K562 (cell line): ENCODE measurements at regions not wholly inside any gene's neighbourhood (a gene's known extent, or its start where the extent isn't known, plus 50 kb on each side); places are given as distances from the start of the nearest gene placed in this dataset.

Experiments
- DDX20 ChIP-seq: fragments of 450-650 bp; IDR thresholded peaks from 2 replicates; pipeline ENCODE4 v1.6.1; 2016; ENCODE audit warnings: missing genetic modification characterization, low read depth, mild to moderate bottlenecking, missing compliant biosample characterization, moderate library complexity
- E2F6 ChIP-seq, 2 experiments: IDR thresholded peaks; 2 replicates each; pipeline ENCODE4 v1.6.1; 2011; ENCODE audit warnings: borderline replicate concordance in 1 of 2, control low read depth in 1 of 2, low read depth in 1 of 2, low read length in 1 of 2, mild to moderate bottlenecking in 1 of 2, mixed read lengths in 1 of 2, moderate library complexity in 1 of 2; ENCODE audit not compliant: insufficient read depth in 1 of 2, insufficient read length in 1 of 2, poor library complexity in 1 of 2, severe bottlenecking in 1 of 2; ENCODE audit errors: extremely low read depth in 1 of 2
- ELF2 ChIP-seq: fragments of 250-450 bp; sonication (Bioruptor Pico); IDR thresholded peaks from 2 replicates; pipeline ENCODE4 v1.5.0; 2021; ENCODE audit warnings: mild to moderate bottlenecking
- FOS ChIP-seq: IDR thresholded peaks from 3 replicates; pipeline ENCODE4 v1.6.1; 2011; ENCODE audit not compliant: insufficient read length; ENCODE audit errors: extremely low read depth
- IFI16 ChIP-seq: fragments of 250-450 bp; sonication (Bioruptor Pico); IDR thresholded peaks from 2 replicates; pipeline ENCODE4 v2.1.2; 2022; ENCODE audit warnings: mild to moderate bottlenecking, inconsistent platforms
- KAT8 ChIP-seq: fragments of 450-650 bp; IDR thresholded peaks from 2 replicates; pipeline ENCODE4 v1.6.1; 2016; ENCODE audit warnings: low read depth, mild to moderate bottlenecking
- LARP7 ChIP-seq: fragments of 450-650 bp; IDR thresholded peaks from 2 replicates; pipeline ENCODE4 v1.6.1; 2016
- NCOR1 ChIP-seq: fragments of 450-650 bp; IDR thresholded peaks from 2 replicates; pipeline ENCODE4 v1.6.1; 2016; ENCODE audit warnings: mild to moderate bottlenecking, moderate library complexity
- PKNOX1 ChIP-seq: fragments of 450-650 bp; IDR thresholded peaks from 2 replicates; pipeline ENCODE4 v1.6.1; 2016
- SMARCE1 ChIP-seq: fragments of 450-650 bp; IDR thresholded peaks from 2 replicates; pipeline ENCODE4 v1.7.1; 2016; ENCODE audit warnings: mild to moderate bottlenecking
- TAF1 ChIP-seq: IDR thresholded peaks from 2 replicates; pipeline ENCODE4 v1.6.1; 2011; ENCODE audit warnings: mild to moderate bottlenecking, low read length, moderate library complexity; ENCODE audit not compliant: insufficient read depth, control insufficient read depth, severe bottlenecking; ENCODE audit errors: extremely low read depth
- TRIM24 ChIP-seq, 2 experiments: fragments of 450-650 bp; IDR thresholded peaks; 2 replicates each; pipeline ENCODE4 v1.6.1; 2016
- TRIM28 ChIP-seq: fragments of 450-650 bp; IDR thresholded peaks from 2 replicates; pipeline ENCODE4 v1.6.1; 2017
- ZKSCAN1 ChIP-seq: fragments of 150-350 bp; IDR thresholded peaks from 2 replicates; pipeline ENCODE4 v1.6.1; 2016; ENCODE audit warnings: low read depth, low read length
- ZNF212 ChIP-seq: fragments of 450-650 bp; formaldehyde crosslinking; IDR thresholded peaks from 2 replicates; pipeline ENCODE4 v1.4.0; 2020; ENCODE audit warnings: mild to moderate bottlenecking
- ZNF766 ChIP-seq: fragments of 200-800 bp; sonication (Bioruptor generic); conservative IDR thresholded peaks from 2 replicates; pipeline ENCODE4 v1.6.1; 2016; ENCODE audit warnings: missing genetic modification characterization, missing compliant biosample characterization
- TF ChIP-seq, protein P1 (sequence below): fragments of 250-450 bp; sonication (Bioruptor Pico); IDR thresholded peaks from 2 replicates; pipeline ENCODE4 v1.8.0; 2022; ENCODE audit warnings: moderate library complexity, mild to moderate bottlenecking, inconsistent platforms
- TF ChIP-seq, protein P2 (sequence below): fragments of 250-450 bp; sonication (Bioruptor Pico); IDR thresholded peaks from 2 replicates; pipeline ENCODE4 v1.4.0; 2020; ENCODE audit warnings: mild to moderate bottlenecking, moderate library complexity
- TF ChIP-seq, protein P3 (sequence below): sonication (generic); formaldehyde crosslinking; IDR thresholded peaks from 2 replicates; pipeline ENCODE4 v1.8.1; 2023; ENCODE audit warnings: mild to moderate bottlenecking, missing genetic modification reagents, moderate library complexity
- TF ChIP-seq, protein P4 (sequence below): fragments of 250-450 bp; sonication (Bioruptor Pico); IDR thresholded peaks from 2 replicates; pipeline ENCODE4 v1.9.0; 2021; ENCODE audit warnings: mild to moderate bottlenecking

- TF ChIP-seq DDX20 (tag), result no peak
- TF ChIP-seq SMARCE1, result peak; percentile 89
- peak; percentile 31; the same call in 1 of the 2 replicates for TF ChIP-seq NCOR1
- TF ChIP-seq KAT8, result no peak
- TF ChIP-seq TRIM24 (IDR thresholded peaks at IDR 0.05), result peak; percentile 69 to 83
- TF ChIP-seq IFI16, result no peak
- TF ChIP-seq PKNOX1, result peak; percentile 84
- TF ChIP-seq TRIM28, result 0 out of 2 replicates have a peak, but pooled peaks have one; percentile 54
- TF ChIP-seq, protein P1, sequence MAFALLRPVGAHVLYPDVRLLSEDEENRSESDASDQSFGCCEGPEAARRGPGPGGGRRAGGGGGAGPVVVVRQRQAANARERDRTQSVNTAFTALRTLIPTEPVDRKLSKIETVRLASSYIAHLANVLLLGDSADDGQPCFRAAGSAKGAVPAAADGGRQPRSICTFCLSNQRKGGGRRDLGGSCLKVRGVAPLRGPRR, result no peak
- TF ChIP-seq ELF2 (CRISPR knock-in tag), result no peak
- 0 out of 2 replicates have a peak, but pooled peaks have one; percentile 29 for TF ChIP-seq ZKSCAN1
- TF ChIP-seq, protein P2, sequence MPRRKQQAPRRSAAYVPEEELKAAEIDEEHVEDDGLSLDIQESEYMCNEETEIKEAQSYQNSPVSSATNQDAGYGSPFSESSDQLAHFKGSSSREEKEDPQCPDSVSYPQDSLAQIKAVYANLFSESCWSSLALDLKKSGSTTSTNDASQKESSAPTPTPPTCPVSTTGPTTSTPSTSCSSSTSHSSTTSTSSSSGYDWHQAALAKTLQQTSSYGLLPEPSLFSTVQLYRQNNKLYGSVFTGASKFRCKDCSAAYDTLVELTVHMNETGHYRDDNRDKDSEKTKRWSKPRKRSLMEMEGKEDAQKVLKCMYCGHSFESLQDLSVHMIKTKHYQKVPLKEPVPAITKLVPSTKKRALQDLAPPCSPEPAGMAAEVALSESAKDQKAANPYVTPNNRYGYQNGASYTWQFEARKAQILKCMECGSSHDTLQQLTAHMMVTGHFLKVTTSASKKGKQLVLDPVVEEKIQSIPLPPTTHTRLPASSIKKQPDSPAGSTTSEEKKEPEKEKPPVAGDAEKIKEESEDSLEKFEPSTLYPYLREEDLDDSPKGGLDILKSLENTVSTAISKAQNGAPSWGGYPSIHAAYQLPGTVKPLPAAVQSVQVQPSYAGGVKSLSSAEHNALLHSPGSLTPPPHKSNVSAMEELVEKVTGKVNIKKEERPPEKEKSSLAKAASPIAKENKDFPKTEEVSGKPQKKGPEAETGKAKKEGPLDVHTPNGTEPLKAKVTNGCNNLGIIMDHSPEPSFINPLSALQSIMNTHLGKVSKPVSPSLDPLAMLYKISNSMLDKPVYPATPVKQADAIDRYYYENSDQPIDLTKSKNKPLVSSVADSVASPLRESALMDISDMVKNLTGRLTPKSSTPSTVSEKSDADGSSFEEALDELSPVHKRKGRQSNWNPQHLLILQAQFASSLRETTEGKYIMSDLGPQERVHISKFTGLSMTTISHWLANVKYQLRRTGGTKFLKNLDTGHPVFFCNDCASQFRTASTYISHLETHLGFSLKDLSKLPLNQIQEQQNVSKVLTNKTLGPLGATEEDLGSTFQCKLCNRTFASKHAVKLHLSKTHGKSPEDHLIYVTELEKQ, result no peak
- TF ChIP-seq FOS, result peak; percentile 53
- TF ChIP-seq, protein P3, sequence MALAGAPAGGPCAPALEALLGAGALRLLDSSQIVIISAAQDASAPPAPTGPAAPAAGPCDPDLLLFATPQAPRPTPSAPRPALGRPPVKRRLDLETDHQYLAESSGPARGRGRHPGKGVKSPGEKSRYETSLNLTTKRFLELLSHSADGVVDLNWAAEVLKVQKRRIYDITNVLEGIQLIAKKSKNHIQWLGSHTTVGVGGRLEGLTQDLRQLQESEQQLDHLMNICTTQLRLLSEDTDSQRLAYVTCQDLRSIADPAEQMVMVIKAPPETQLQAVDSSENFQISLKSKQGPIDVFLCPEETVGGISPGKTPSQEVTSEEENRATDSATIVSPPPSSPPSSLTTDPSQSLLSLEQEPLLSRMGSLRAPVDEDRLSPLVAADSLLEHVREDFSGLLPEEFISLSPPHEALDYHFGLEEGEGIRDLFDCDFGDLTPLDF, result no peak
- no peak for TF ChIP-seq E2F6 (IDR thresholded peaks at IDR 0.05; ENCODE audit: borderline replicate concordance in 1 of 2, extremely low read depth in 1 of 2, insufficient read depth in 1 of 2, insufficient read length in 1 of 2, low read depth in 1 of 2, low read length in 1 of 2, poor library complexity in 1 of 2, severe bottlenecking in 1 of 2)
- no peak for TF ChIP-seq ZNF766
- no peak for TF ChIP-seq ZNF212
- no peak for TF ChIP-seq LARP7
- TF ChIP-seq TAF1, result no peak
- TF ChIP-seq, protein P4, sequence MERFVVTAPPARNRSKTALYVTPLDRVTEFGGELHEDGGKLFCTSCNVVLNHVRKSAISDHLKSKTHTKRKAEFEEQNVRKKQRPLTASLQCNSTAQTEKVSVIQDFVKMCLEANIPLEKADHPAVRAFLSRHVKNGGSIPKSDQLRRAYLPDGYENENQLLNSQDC (CRISPR knock-in tag), result no peak
Measured at GRCh38 chr1:115179397-115180079, 90.2 kb upstream of the TSPAN2 start (continued).
